M059J (cell line): ENCODE measurements at regions not wholly inside any gene's neighbourhood (a gene's known extent, or its start where the extent isn't known, plus 50 kb on each side); places are given as distances from the start of the nearest gene placed in this dataset.

Experiments used
- DNase-seq: peaks from one replicate; pipeline ENCODE4 v3.0.0-alpha.2; 2012; ENCODE audit warnings: low read depth

- no peak for DNase-seq
Measured at GRCh38 chr13:112194167-112194530, 127.2 kb downstream of the SOX1 start.

GRCh38 chr13:112194579-112194978, 127.6 kb downstream of the SOX1 start:
- DNase-seq = no peak

GRCh38 chr13:112198396-112199010, 131.6 kb downstream of the SOX1 start:
- DNase-seq = no peak

- no peak for DNase-seq
Measured at GRCh38 chr13:112200200-112200599, 133.3 kb downstream of the SOX1 start.

- DNase-seq = no peak
Measured at GRCh38 chr13:112202266-112202665, 135.3 kb downstream of the SOX1 start.

- no peak for DNase-seq
Measured at GRCh38 chr13:112202966-112203365, 136.0 kb downstream of the SOX1 start.

GRCh38 chr13:112203614-112204013, 136.7 kb downstream of the SOX1 start:
- no peak for DNase-seq

GRCh38 chr13:112204346-112205327, 137.7 kb downstream of the SOX1 start:
- DNase-seq = no peak

GRCh38 chr13:112205990-112206389, 139.0 kb downstream of the SOX1 start:
- no peak for DNase-seq

- no peak for DNase-seq
Measured at GRCh38 chr13:112207129-112207528, 140.2 kb downstream of the SOX1 start.

GRCh38 chr13:112208656-112209055, 141.7 kb downstream of the SOX1 start:
- no peak for DNase-seq

GRCh38 chr13:112209266-112209665, 142.3 kb downstream of the SOX1 start:
- no peak for DNase-seq

GRCh38 chr13:112209711-112210110, 142.8 kb downstream of the SOX1 start:
- no peak for DNase-seq

- DNase-seq = no peak
Measured at GRCh38 chr13:112210371-112210770, 143.4 kb downstream of the SOX1 start.

GRCh38 chr13:112212533-112212932, 145.6 kb downstream of the SOX1 start:
- DNase-seq = no peak

GRCh38 chr13:112213467-112214255, 146.7 kb downstream of the SOX1 start:
- no peak for DNase-seq

- DNase-seq = no peak
Measured at GRCh38 chr13:112215871-112216270, 148.9 kb downstream of the SOX1 start.

- no peak for DNase-seq
Measured at GRCh38 chr13:112217431-112217830, 150.5 kb downstream of the SOX1 start.

- no peak for DNase-seq
Measured at GRCh38 chr13:112218416-112218815, 151.5 kb downstream of the SOX1 start.

GRCh38 chr13:112219740-112220139, 152.8 kb downstream of the SOX1 start:
- no peak for DNase-seq

- no peak for DNase-seq
Measured at GRCh38 chr13:112220296-112220875, 153.4 kb downstream of the SOX1 start.

- DNase-seq = no peak
Measured at GRCh38 chr13:112220925-112221324, 154.0 kb downstream of the SOX1 start.
